Endodermal cell (in vitro differentiated cells): ENCODE measurements at regions not wholly inside any gene's neighbourhood (a gene's known extent, or its start where the extent isn't known, plus 50 kb on each side); places are given as distances from the start of the nearest gene placed in this dataset.

ENCODE experiments used
- DNase-seq: peaks from one replicate; pipeline ENCODE4 v3.0.0-alpha.2; 2017
- H3K27ac ChIP-seq: 2 replicates; pipeline ENCODE4 v1.5.1; 2013; ENCODE audit warnings: mild to moderate bottlenecking, low read depth, low read length, moderate library complexity
- H3K27me3 ChIP-seq: 2 replicates; pipeline ENCODE4 v1.6.1; 2013; ENCODE audit warnings: mild to moderate bottlenecking, low read length, moderate library complexity; ENCODE audit not compliant: insufficient read depth, control insufficient read depth, poor library complexity, severe bottlenecking
- H3K36me3 ChIP-seq: 2 replicates; pipeline ENCODE4 v1.7.0; 2013; ENCODE audit warnings: mild to moderate bottlenecking, low read length, moderate library complexity; ENCODE audit not compliant: control insufficient read depth, insufficient read depth
- H3K4me1 ChIP-seq: one replicate; pipeline ENCODE4 v1.7.0; 2013; ENCODE audit warnings: low read length; ENCODE audit not compliant: control insufficient read depth, insufficient read depth
- H3K4me3 ChIP-seq: 2 replicates; pipeline ENCODE4 v1.5.1; 2013; ENCODE audit warnings: mild to moderate bottlenecking, low read length, moderate library complexity
- H3K9ac ChIP-seq: 2 replicates; pipeline ENCODE4 v1.6.1; 2013; ENCODE audit warnings: mild to moderate bottlenecking, low read length, moderate library complexity; ENCODE audit not compliant: poor library complexity, severe bottlenecking; ENCODE audit errors: extremely low read depth
- H3K9me3 ChIP-seq: 2 replicates; pipeline ENCODE4 v1.6.1; 2013; ENCODE audit warnings: mild to moderate bottlenecking, low read length, moderate library complexity; ENCODE audit not compliant: control insufficient read depth
- H3K27ac Mint-ChIP-seq: 2 replicates; pipeline ENCODE4 v1.8.0; 2020; ENCODE audit warnings: mixed read lengths
- H3K27me3 Mint-ChIP-seq: 2 replicates; pipeline ENCODE4 v1.8.0; 2021; ENCODE audit warnings: mild to moderate bottlenecking, mixed read lengths; ENCODE audit not compliant: insufficient read depth
- H3K36me3 Mint-ChIP-seq: 2 replicates; pipeline ENCODE4 v1.8.0; 2020; ENCODE audit warnings: low read depth, mixed read lengths
- H3K4me1 Mint-ChIP-seq: 2 replicates; pipeline ENCODE4 v1.8.0; 2020; ENCODE audit warnings: mixed read lengths
- H3K4me3 Mint-ChIP-seq: 2 replicates; pipeline ENCODE4 v1.8.0; 2020; ENCODE audit warnings: mild to moderate bottlenecking, moderate library complexity, mixed read lengths
- H3K9me3 Mint-ChIP-seq: 2 replicates; pipeline ENCODE4 v1.8.0; 2020; ENCODE audit warnings: mild to moderate bottlenecking, mixed read lengths
- CTCF ChIP-seq: fragments of 200-600 bp; sonication (generic); conservative IDR thresholded peaks from 2 replicates; pipeline ENCODE4 v1.5.0; 2021; ENCODE audit warnings: antibody characterized with exemption, mild to moderate bottlenecking
- WGBS, 2 experiments: methylation state at CpG; one replicate each; pipeline versions ENCODE4 v1.1.5 to v1.1.7; 2013; ENCODE audit warnings: missing lambda C conversion rate in 2 of 2, mixed read lengths in 1 of 2; ENCODE audit not compliant: insufficient coverage in 1 of 2, insufficient read length in 1 of 2; 5-methylcytosine and 5-hydroxymethylcytosine counted together

- Histone ChIP-seq H3K4me1 (no peaks in the 10 kb centered on the region), H3K36me3 (no peaks in the 10 kb centered on the region), H3K9ac (no peak overlapping the region), H3K9me3 (no peaks in the 10 kb centered on the region), H3K27me3 (no peaks in the 10 kb centered on the region), H3K4me3 (no peak overlapping the region), H3K27ac (no peak overlapping the region)
- no peaks in the 10 kb centered on the region for H3K9me3 Mint-ChIP-seq
- no peak for DNase-seq
- no peaks in the 10 kb centered on the region for H3K36me3 Mint-ChIP-seq
- TF ChIP-seq CTCF: no peak
- H3K4me1 Mint-ChIP-seq: peaks cover 1% of the 10 kb centered on the region
- WGBS, 2 experiments: 89 to 91% methylated on average over 4 to 6 of the region's 6 CpGs
- no peaks in the 10 kb centered on the region for H3K27me3 Mint-ChIP-seq
- no peak overlapping the region for H3K4me3 Mint-ChIP-seq
- no peak overlapping the region for H3K27ac Mint-ChIP-seq
Observed at GRCh38 chr9:26655166-26655565, 237.4 kb downstream of the CAAP1 start.

GRCh38 chr9:26650325-26650724 lies 242.3 kb downstream of the CAAP1 start:
- H3K4me1 ChIP-seq: no peaks in the 10 kb centered on the region
- peaks cover 2% of the 10 kb centered on the region for H3K27me3 Mint-ChIP-seq
- DNase-seq: no peak
- no peaks in the 10 kb centered on the region for H3K9me3 ChIP-seq
- H3K27me3 ChIP-seq: no peaks in the 10 kb centered on the region
- H3K9ac ChIP-seq: no peak overlapping the region
- H3K9me3 Mint-ChIP-seq: no peaks in the 10 kb centered on the region
- H3K4me3 ChIP-seq: no peak overlapping the region
- no peak overlapping the region for H3K27ac Mint-ChIP-seq
- H3K4me3 Mint-ChIP-seq: no peak overlapping the region
- H3K36me3 Mint-ChIP-seq: no peaks in the 10 kb centered on the region
- no peaks in the 10 kb centered on the region for H3K36me3 ChIP-seq
- H3K27ac ChIP-seq: no peak overlapping the region
- no peak for TF ChIP-seq CTCF
- no peaks in the 10 kb centered on the region for H3K4me1 Mint-ChIP-seq

- H3K4me3 Mint-ChIP-seq: no peak overlapping the region
- Histone ChIP-seq H3K9me3 (no peaks in the 10 kb centered on the region), H3K4me3 (no peak overlapping the region), H3K27me3 (no peaks in the 10 kb centered on the region), H3K36me3 (no peaks in the 10 kb centered on the region), H3K9ac (no peak overlapping the region), H3K27ac (no peak overlapping the region), H3K4me1 (peaks cover 2% of the 10 kb centered on the region)
- H3K27ac Mint-ChIP-seq: no peak overlapping the region
- no peak for DNase-seq
- H3K36me3 Mint-ChIP-seq: no peaks in the 10 kb centered on the region
- H3K4me1 Mint-ChIP-seq: no peaks in the 10 kb centered on the region
- no peaks in the 10 kb centered on the region for H3K9me3 Mint-ChIP-seq
- 92 to 93% methylated on average over 2 to 4 of the region's 4 CpGs for WGBS, 2 experiments
- H3K27me3 Mint-ChIP-seq: no peaks in the 10 kb centered on the region
- no peak for TF ChIP-seq CTCF
Observed at GRCh38 chr9:26643826-26644225, 248.8 kb downstream of the CAAP1 start.
